ENCODE measurements at regions not wholly inside any gene's neighbourhood (a gene's known extent, or its start where the extent isn't known, plus 50 kb on each side); places are given as distances from the start of the nearest gene placed in this dataset.

GRCh38 chr7:4436361-4436895 is 245.7 kb upstream of the FOXK1 start:
- ChIA-PET POLR2A (no interaction called here), CTCF (no interaction called here)
- no peak overlapping the region for H3K4me3 Mint-ChIP-seq
- no peaks in the 10 kb centered on the region for H3K36me3 Mint-ChIP-seq
- no peaks in the 10 kb centered on the region for H3K27me3 ChIP-seq (ENCODE audit: control insufficient read depth in 2 of 2, insufficient read depth in 2 of 2, low read length in 2 of 2)
- H3K27ac ChIP-seq (ENCODE audit: low read depth, low read length) = no peak overlapping the region
- H3K4me3 ChIP-seq (ENCODE audit: low read length) = no peak overlapping the region
- H3K27me3 Mint-ChIP-seq = peaks cover 0 to 52% (median 43%) of the 10 kb centered on the region in 5 donors
- no peaks in the 10 kb centered on the region for H3K36me3 ChIP-seq (ENCODE audit: control insufficient read depth in 2 of 3, insufficient read depth in 3 of 3, low read length in 3 of 3)
- no peak overlapping the region for H3K27ac Mint-ChIP-seq
- no peak for ATAC-seq
- peaks cover 0 to 5% (median 0%) of the 10 kb centered on the region in 11 donors for H3K9me3 Mint-ChIP-seq
- intact Hi-C loops (cut with micrococcal nuclease) = no loop called here
- no peak for DNase-seq
- no peaks in the 10 kb centered on the region for H3K4me1 ChIP-seq (ENCODE audit: control insufficient read depth in 2 of 2, insufficient read depth in 2 of 2, low read length in 2 of 2)
- H3K4me1 Mint-ChIP-seq = no peaks in the 10 kb centered on the region
- H3K9me3 ChIP-seq (ENCODE audit: control insufficient read depth in 2 of 3, low read length in 3 of 3) = no peaks in the 10 kb centered on the region

DNA sequence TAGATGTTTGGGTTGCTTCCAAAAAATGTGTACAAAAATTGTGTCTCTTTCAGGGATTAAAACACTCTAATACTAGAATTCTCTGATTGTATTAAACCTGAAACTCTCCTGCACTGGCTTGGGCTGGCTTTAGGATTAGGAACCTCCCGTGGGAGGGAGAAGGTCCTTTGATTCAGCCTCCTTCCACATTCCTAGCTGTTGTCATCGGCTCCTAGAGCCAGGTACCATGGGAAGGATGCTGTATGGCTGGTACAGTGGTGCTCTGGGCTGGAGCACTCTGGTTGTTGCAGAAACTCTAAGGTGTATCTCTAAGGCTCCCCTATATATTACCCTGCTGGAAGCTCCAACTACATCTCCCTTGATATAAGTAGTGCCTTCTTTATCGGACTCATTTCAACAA is 245.2 kb upstream of the FOXK1 start:
- Histone ChIP-seq H3K27ac (ENCODE audit: low read depth, low read length) (no peak overlapping the region), H3K4me1 (ENCODE audit: control insufficient read depth in 2 of 2, insufficient read depth in 2 of 2, low read length in 2 of 2) (no peaks in the 10 kb centered on the region), H3K27me3 (ENCODE audit: control insufficient read depth in 2 of 2, insufficient read depth in 2 of 2, low read length in 2 of 2) (no peaks in the 10 kb centered on the region), H3K36me3 (ENCODE audit: control insufficient read depth in 2 of 3, insufficient read depth in 3 of 3, low read length in 3 of 3) (no peaks in the 10 kb centered on the region), H3K9me3 (ENCODE audit: control insufficient read depth in 2 of 3, low read length in 3 of 3) (no peaks in the 10 kb centered on the region), H3K4me3 (ENCODE audit: low read length) (no peak overlapping the region)
- Mint-ChIP-seq H3K4me1 (no peaks in the 10 kb centered on the region), H3K27ac (no peak overlapping the region), H3K36me3 (no peaks in the 10 kb centered on the region), H3K4me3 (no peak overlapping the region), H3K27me3 (peaks cover 0 to 52% (median 41%) of the 10 kb centered on the region in 5 donors), H3K9me3 (peaks cover 0 to 5% (median 0%) of the 10 kb centered on the region in 11 donors)
- ATAC-seq = no peak
- POLR2A ChIA-PET = no interaction called here
- intact Hi-C loops (cut with micrococcal nuclease) = no loop called here
- DNase-seq = no peak
- CTCF ChIA-PET = no interaction called here

GRCh38 chr7:4437916-4438315 is 244.2 kb upstream of the FOXK1 start:
- Mint-ChIP-seq H3K9me3 (peaks cover 0 to 2% (median 0%) of the 10 kb centered on the region in 11 donors), H3K4me1 (no peaks in the 10 kb centered on the region), H3K27me3 (peaks cover 0 to 52% (median 39%) of the 10 kb centered on the region in 5 donors), H3K4me3 (no peak overlapping the region), H3K27ac (no peak overlapping the region), H3K36me3 (no peaks in the 10 kb centered on the region)
- H3K36me3 ChIP-seq (ENCODE audit: control insufficient read depth in 2 of 3, insufficient read depth in 3 of 3, low read length in 3 of 3) = no peaks in the 10 kb centered on the region
- no peaks in the 10 kb centered on the region for H3K4me1 ChIP-seq (ENCODE audit: control insufficient read depth in 2 of 2, insufficient read depth in 2 of 2, low read length in 2 of 2)
- no peaks in the 10 kb centered on the region for H3K9me3 ChIP-seq (ENCODE audit: control insufficient read depth in 2 of 3, low read length in 3 of 3)
- no peaks in the 10 kb centered on the region for H3K27me3 ChIP-seq (ENCODE audit: control insufficient read depth in 2 of 2, insufficient read depth in 2 of 2, low read length in 2 of 2)
- ChIA-PET POLR2A (no interaction called here), CTCF (interaction anchor here (0.6 kb wide), 1 partner anchor 82 kb away, joined by 4 read pairs; no protein-coding TSS in a partner anchor)
- no peak for DNase-seq
- H3K27ac ChIP-seq (ENCODE audit: low read depth, low read length) = no peak overlapping the region
- no peak for ATAC-seq
- H3K4me3 ChIP-seq (ENCODE audit: low read length) = no peak overlapping the region
- intact Hi-C loops (cut with micrococcal nuclease) = no loop called here

DNA sequence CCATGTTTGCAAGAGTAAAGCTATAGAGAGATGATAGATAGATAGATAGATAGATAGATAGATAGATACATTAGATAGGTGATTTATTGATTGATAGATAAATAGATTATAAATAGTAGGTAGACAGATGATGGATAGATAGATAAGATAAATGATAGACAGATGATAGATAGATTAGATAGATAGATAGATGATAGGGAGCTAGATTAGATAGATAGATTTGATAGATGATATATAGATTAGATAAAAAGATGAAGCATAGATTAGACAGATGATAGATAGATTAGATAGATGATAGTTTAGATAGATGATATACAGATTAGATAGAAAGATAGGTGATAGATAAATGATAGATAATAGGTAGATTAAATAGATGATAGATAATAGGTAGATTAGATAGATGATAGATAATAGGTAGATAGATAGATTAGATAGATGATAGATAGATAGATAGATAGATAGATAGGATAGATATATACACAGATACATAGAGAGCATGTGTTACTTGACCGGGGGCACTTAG is 243.3 kb upstream of the FOXK1 start:
- Histone ChIP-seq H3K4me3 (ENCODE audit: low read length) (no peak overlapping the region), H3K36me3 (ENCODE audit: control insufficient read depth in 2 of 3, insufficient read depth in 3 of 3, low read length in 3 of 3) (no peaks in the 10 kb centered on the region), H3K27ac (ENCODE audit: low read depth, low read length) (no peak overlapping the region), H3K4me1 (ENCODE audit: control insufficient read depth in 2 of 2, insufficient read depth in 2 of 2, low read length in 2 of 2) (no peaks in the 10 kb centered on the region), H3K9me3 (ENCODE audit: control insufficient read depth in 2 of 3, low read length in 3 of 3) (no peaks in the 10 kb centered on the region), H3K27me3 (ENCODE audit: control insufficient read depth in 2 of 2, insufficient read depth in 2 of 2, low read length in 2 of 2) (no peaks in the 10 kb centered on the region)
- CTCF ChIA-PET = no interaction called here
- H3K36me3 Mint-ChIP-seq = no peaks in the 10 kb centered on the region
- H3K9me3 Mint-ChIP-seq = peaks cover 0 to 2% (median 0%) of the 10 kb centered on the region in 11 donors
- H3K4me3 Mint-ChIP-seq = no peak overlapping the region
- no peak overlapping the region for H3K27ac Mint-ChIP-seq
- no peak for DNase-seq
- no peaks in the 10 kb centered on the region for H3K4me1 Mint-ChIP-seq
- peaks cover 0 to 53% (median 40%) of the 10 kb centered on the region in 5 donors for H3K27me3 Mint-ChIP-seq
- intact Hi-C loops (cut with micrococcal nuclease) = no loop called here
- POLR2A ChIA-PET = no interaction called here
- no peak for ATAC-seq

DNA sequence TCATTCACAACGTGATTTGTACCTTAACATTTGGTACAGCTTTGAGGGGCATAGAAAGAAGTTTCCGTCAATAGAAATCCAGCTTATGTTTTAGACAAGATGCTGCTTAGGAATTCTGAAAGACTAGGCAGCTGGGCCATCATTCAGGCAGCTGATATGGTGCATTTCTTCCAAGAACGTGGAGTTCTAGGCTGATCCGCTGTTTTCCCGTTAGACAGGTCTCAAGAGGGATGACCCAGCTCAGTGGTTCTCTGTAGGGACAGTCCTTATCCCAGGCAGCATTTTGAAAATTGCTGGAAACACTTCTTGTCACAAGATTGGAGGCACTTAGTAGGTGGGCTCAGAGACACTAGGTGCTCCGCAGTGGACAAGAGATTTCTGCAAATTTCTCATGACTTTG is 242.7 kb upstream of the FOXK1 start:
- H3K9me3 Mint-ChIP-seq = peaks cover 0 to 4% (median 0%) of the 10 kb centered on the region in 11 donors
- Histone ChIP-seq H3K9me3 (ENCODE audit: control insufficient read depth in 2 of 3, low read length in 3 of 3) (no peaks in the 10 kb centered on the region), H3K27me3 (ENCODE audit: control insufficient read depth in 2 of 2, insufficient read depth in 2 of 2, low read length in 2 of 2) (no peaks in the 10 kb centered on the region), H3K4me1 (ENCODE audit: control insufficient read depth in 2 of 2, insufficient read depth in 2 of 2, low read length in 2 of 2) (no peaks in the 10 kb centered on the region), H3K36me3 (ENCODE audit: control insufficient read depth in 2 of 3, insufficient read depth in 3 of 3, low read length in 3 of 3) (no peaks in the 10 kb centered on the region), H3K4me3 (ENCODE audit: low read length) (no peak overlapping the region), H3K27ac (ENCODE audit: low read depth, low read length) (no peak overlapping the region)
- no peak overlapping the region for H3K27ac Mint-ChIP-seq
- no peak overlapping the region for H3K4me3 Mint-ChIP-seq
- ATAC-seq (no peak), DNase-seq (no peak)
- intact Hi-C loops (cut with micrococcal nuclease) = no loop called here
- ChIA-PET CTCF (no interaction called here), POLR2A (no interaction called here)
- no peaks in the 10 kb centered on the region for H3K4me1 Mint-ChIP-seq
- peaks cover 0 to 50% (median 39%) of the 10 kb centered on the region in 5 donors for H3K27me3 Mint-ChIP-seq
- no peaks in the 10 kb centered on the region for H3K36me3 Mint-ChIP-seq

DNA sequence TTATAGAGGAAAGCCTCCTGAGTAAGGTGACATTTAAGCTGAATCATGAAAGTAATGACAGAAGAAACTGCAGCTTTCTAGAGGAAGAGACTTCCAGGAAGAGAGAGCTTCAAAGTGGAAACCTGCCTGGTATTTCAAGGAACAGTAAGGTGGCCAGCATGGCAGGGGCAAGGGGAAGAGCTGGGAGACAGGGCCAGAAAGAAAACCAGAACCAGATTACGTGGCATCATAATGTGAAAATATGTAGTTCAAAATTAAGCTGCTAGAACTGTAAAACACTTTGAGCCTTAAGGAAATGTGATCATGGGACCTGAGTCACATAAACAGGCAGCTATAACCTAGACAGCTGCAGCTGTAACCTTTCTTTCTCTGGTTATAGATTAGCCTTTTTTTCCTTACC is 238.0 kb upstream of the FOXK1 start:
- no peaks in the 10 kb centered on the region for H3K9me3 ChIP-seq (ENCODE audit: control insufficient read depth in 2 of 3, low read length in 3 of 3)
- H3K27me3 Mint-ChIP-seq = peaks cover 0 to 23% (median 16%) of the 10 kb centered on the region in 5 donors
- H3K27ac ChIP-seq (ENCODE audit: low read depth, low read length) = no peak overlapping the region
- H3K9me3 Mint-ChIP-seq = peaks cover 0 to 16% (median 0%) of the 10 kb centered on the region in 11 donors
- intact Hi-C loops (cut with micrococcal nuclease) = no loop called here
- H3K4me1 Mint-ChIP-seq = no peaks in the 10 kb centered on the region
- ChIA-PET POLR2A (no interaction called here), CTCF (no interaction called here)
- no peak overlapping the region for H3K4me3 ChIP-seq (ENCODE audit: low read length)
- no peaks in the 10 kb centered on the region for H3K4me1 ChIP-seq (ENCODE audit: control insufficient read depth in 2 of 2, insufficient read depth in 2 of 2, low read length in 2 of 2)
- no peaks in the 10 kb centered on the region for H3K36me3 Mint-ChIP-seq
- H3K4me3 Mint-ChIP-seq = no peak overlapping the region
- no peak overlapping the region for H3K27ac Mint-ChIP-seq
- no peaks in the 10 kb centered on the region for H3K36me3 ChIP-seq (ENCODE audit: control insufficient read depth in 2 of 3, insufficient read depth in 3 of 3, low read length in 3 of 3)
- ATAC-seq (no peak), DNase-seq (no peak)
- H3K27me3 ChIP-seq (ENCODE audit: control insufficient read depth in 2 of 2, insufficient read depth in 2 of 2, low read length in 2 of 2) = no peaks in the 10 kb centered on the region

DNA sequence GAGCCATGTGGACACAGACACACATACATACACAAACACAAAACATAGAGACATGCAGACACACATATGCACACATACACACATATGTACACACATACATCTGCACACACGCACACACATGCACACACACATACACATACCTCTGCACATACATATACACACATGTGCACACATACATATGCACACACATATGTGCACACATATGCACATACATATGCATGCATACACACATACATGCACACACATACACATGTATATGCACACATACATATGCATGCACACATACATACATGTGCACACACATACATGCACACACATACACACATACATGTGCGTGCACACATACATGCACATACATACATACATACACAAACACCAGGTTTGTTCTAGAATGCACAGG is 236.3 kb upstream of the FOXK1 start:
- H3K9me3 Mint-ChIP-seq = peaks cover 0 to 16% (median 0%) of the 10 kb centered on the region in 11 donors
- no peak overlapping the region for H3K4me3 Mint-ChIP-seq
- DNase-seq = no peak

More for the DNA sequence above, 236.3 kb upstream of the FOXK1 start:
- Histone ChIP-seq H3K4me1 (ENCODE audit: control insufficient read depth in 2 of 2, insufficient read depth in 2 of 2, low read length in 2 of 2) (no peaks in the 10 kb centered on the region), H3K27me3 (ENCODE audit: control insufficient read depth in 2 of 2, insufficient read depth in 2 of 2, low read length in 2 of 2) (no peaks in the 10 kb centered on the region), H3K36me3 (ENCODE audit: control insufficient read depth in 2 of 3, insufficient read depth in 3 of 3, low read length in 3 of 3) (no peaks in the 10 kb centered on the region), H3K27ac (ENCODE audit: low read depth, low read length) (no peak overlapping the region), H3K9me3 (ENCODE audit: control insufficient read depth in 2 of 3, low read length in 3 of 3) (no peaks in the 10 kb centered on the region), H3K4me3 (ENCODE audit: low read length) (no peak overlapping the region)
- ChIA-PET POLR2A (no interaction called here), CTCF (no interaction called here)
- Mint-ChIP-seq H3K27ac (no peak overlapping the region), H3K4me1 (no peaks in the 10 kb centered on the region), H3K36me3 (no peaks in the 10 kb centered on the region), H3K27me3 (peaks cover 0 to 22% (median 17%) of the 10 kb centered on the region in 5 donors)
- no peak for ATAC-seq
- intact Hi-C loops (cut with micrococcal nuclease) = no loop called here
